Activated CD8-positive, alpha-beta T cell treated with anti-CD3 and anti-CD28 coated beads for 36 hours (primary cell): ENCODE measurements at regions not wholly inside any gene's neighbourhood (a gene's known extent, or its start where the extent isn't known, plus 50 kb on each side); places are given as distances from the start of the nearest gene placed in this dataset.
A peak's percentile ranks its signal among the peaks of the same experiment; 100 is the strongest.

ENCODE experiments used
- ATAC-seq: fragments of 200-7000 bp; cut with Tn5 transposase; one replicate; pipeline ENCODE4 v1.10.0; 2021; ENCODE audit warnings: mild to moderate bottlenecking, moderate library complexity
- CTCF ChIA-PET: fragments of 350-600 bp; sonication (Branson Sonifier 250); formaldehyde crosslinking; loops from one replicate; lab custom pipeline; 2021; ENCODE audit warnings: antibody characterized with exemption; lab: Charles Lee
- POLR2A ChIA-PET: fragments of 350-600 bp; sonication (Branson Sonifier 250); formaldehyde crosslinking; loops from one replicate; lab custom pipeline; 2021; ENCODE audit warnings: antibody characterized with exemption; lab: Charles Lee
- DNase-seq: peaks from one replicate; pipeline ENCODE4 v3.0.0-alpha.2; 2020
- H3K27ac Mint-ChIP-seq: one replicate; pipeline ENCODE4 v1.8.0; 2021; ENCODE audit warnings: mild to moderate bottlenecking, mixed read lengths
- H3K27me3 Mint-ChIP-seq: one replicate; pipeline ENCODE4 v1.8.0; 2021; ENCODE audit warnings: mixed read lengths
- H3K36me3 Mint-ChIP-seq: one replicate; pipeline ENCODE4 v1.8.0; 2021; ENCODE audit warnings: low read depth, mixed read lengths
- H3K4me1 Mint-ChIP-seq: one replicate; pipeline ENCODE4 v1.8.0; 2021; ENCODE audit warnings: low read depth, mixed read lengths
- H3K4me3 Mint-ChIP-seq: one replicate; pipeline ENCODE4 v1.8.0; 2021; ENCODE audit warnings: mild to moderate bottlenecking, moderate library complexity, mixed read lengths
- H3K9me3 Mint-ChIP-seq: one replicate; pipeline ENCODE4 v1.8.0; 2021; ENCODE audit warnings: mixed read lengths
- CTCF ChIP-seq: fragments of 200-600 bp; IDR thresholded peaks from one replicate; pipeline ENCODE4 v1.8.0; 2022; ENCODE audit warnings: antibody characterized with exemption, mild to moderate bottlenecking
- intact Hi-C: fragments of 100-400 bp; cut with micrococcal nuclease; formaldehyde crosslinking; loops from one replicate; pipeline ENCODE4 v1.10.0; 2022

- H3K27me3 Mint-ChIP-seq: peaks cover 10% of the 10 kb centered on the region
- POLR2A ChIA-PET: no interaction called here
- no peaks in the 10 kb centered on the region for H3K36me3 Mint-ChIP-seq
- H3K4me1 Mint-ChIP-seq: no peaks in the 10 kb centered on the region
- CTCF ChIA-PET: no interaction called here
- no peak for TF ChIP-seq CTCF
- no peak for ATAC-seq
- H3K9me3 Mint-ChIP-seq: no peaks in the 10 kb centered on the region
- intact Hi-C loops: no loop called here
- no peak overlapping the region for H3K4me3 Mint-ChIP-seq
- no peak overlapping the region for H3K27ac Mint-ChIP-seq
- DNase-seq: no peak
Observed at GRCh38 chr15:53203454-53203853, 413.3 kb upstream of the ONECUT1 start.

GRCh38 chr15:53202876-53203275 lies 412.7 kb upstream of the ONECUT1 start:
- peaks cover 16% of the 10 kb centered on the region for H3K27me3 Mint-ChIP-seq
- no peak overlapping the region for H3K4me3 Mint-ChIP-seq
- H3K27ac Mint-ChIP-seq: no peak overlapping the region
- H3K36me3 Mint-ChIP-seq: no peaks in the 10 kb centered on the region
- no peak for TF ChIP-seq CTCF
- intact Hi-C loops: no loop called here
- CTCF ChIA-PET: no interaction called here
- ATAC-seq (no peak), DNase-seq (no peak)
- no peaks in the 10 kb centered on the region for H3K9me3 Mint-ChIP-seq
- no peaks in the 10 kb centered on the region for H3K4me1 Mint-ChIP-seq
- POLR2A ChIA-PET: no interaction called here

- H3K27me3 Mint-ChIP-seq: peaks cover 15% of the 10 kb centered on the region
- H3K9me3 Mint-ChIP-seq: no peaks in the 10 kb centered on the region
- TF ChIP-seq CTCF: peak; percentile 88
- ATAC-seq: peak; percentile 77
- no peaks in the 10 kb centered on the region for H3K36me3 Mint-ChIP-seq
- POLR2A ChIA-PET: no interaction called here
- CTCF ChIA-PET: interaction anchor here (0.8 to 1.3 kb wide), 6 partner anchors 9 to 417 kb away, joined by 3 to 7 read pairs (median 3); no protein-coding TSS in a partner anchor
- peaks cover 3% of the 10 kb centered on the region for H3K4me1 Mint-ChIP-seq
- intact Hi-C loops: loop anchor here (5.0 kb wide), 1 partner anchor 415 kb away; no protein-coding TSS in a partner anchor
- H3K27ac Mint-ChIP-seq: no peak overlapping the region
- H3K4me3 Mint-ChIP-seq: no peak overlapping the region
- peak; percentile 65 for DNase-seq
Observed at GRCh38 chr15:53197426-53197839, 407.3 kb upstream of the ONECUT1 start.

GRCh38 chr15:53196788-53197187 lies 406.7 kb upstream of the ONECUT1 start:
- H3K9me3 Mint-ChIP-seq: no peaks in the 10 kb centered on the region
- DNase-seq (no peak), ATAC-seq (no peak)
- no peak overlapping the region for H3K4me3 Mint-ChIP-seq
- intact Hi-C loops: loop anchor here (5.0 kb wide), 1 partner anchor 414 kb away; no protein-coding TSS in a partner anchor
- peaks cover 3% of the 10 kb centered on the region for H3K4me1 Mint-ChIP-seq
- no peak for TF ChIP-seq CTCF
- ChIA-PET POLR2A (no interaction called here), CTCF (interaction anchor here (0.8 to 1.3 kb wide), 6 partner anchors 10 to 417 kb away, joined by 3 to 7 read pairs (median 3); no protein-coding TSS in a partner anchor)
- H3K36me3 Mint-ChIP-seq: no peaks in the 10 kb centered on the region
- H3K27me3 Mint-ChIP-seq: peaks cover 15% of the 10 kb centered on the region
- no peak overlapping the region for H3K27ac Mint-ChIP-seq

GRCh38 chr15:53196242-53196641 lies 406.1 kb upstream of the ONECUT1 start:
- Mint-ChIP-seq H3K27me3 (peaks cover 15% of the 10 kb centered on the region), H3K4me3 (no peak overlapping the region), H3K36me3 (no peaks in the 10 kb centered on the region), H3K27ac (no peak overlapping the region), H3K4me1 (peaks cover 3% of the 10 kb centered on the region), H3K9me3 (no peaks in the 10 kb centered on the region)
- ATAC-seq: no peak
- POLR2A ChIA-PET: no interaction called here
- DNase-seq: no peak
- CTCF ChIA-PET: no interaction called here
- intact Hi-C loops: loop anchor here (5.0 kb wide), 1 partner anchor 414 kb away; no protein-coding TSS in a partner anchor
- TF ChIP-seq CTCF: no peak
